GM12864 (cell line): ENCODE measurements at regions not wholly inside any gene's neighbourhood (a gene's known extent, or its start where the extent isn't known, plus 50 kb on each side); places are given as distances from the start of the nearest gene placed in this dataset.

Experiments used
- DNase-seq: peaks from one replicate; pipeline ENCODE4 v3.0.0-alpha.2; 2011; ENCODE audit warnings: low read depth
- H3K4me3 ChIP-seq: 2 replicates; pipeline ENCODE4 v1.5.1; 2011; ENCODE audit warnings: mild to moderate bottlenecking, low read depth, low read length, control low read depth
- TF ChIP-seq, protein P1 (sequence below): IDR thresholded peaks from 2 replicates; pipeline ENCODE4 v1.5.1; 2011; ENCODE audit warnings: low read depth, mild to moderate bottlenecking, moderate library complexity, low read length, control low read depth, inconsistent platforms; ENCODE audit errors: missing control alignments

- no peak overlapping the region for H3K4me3 ChIP-seq
- DNase-seq = no peak
- TF ChIP-seq, protein P1, sequence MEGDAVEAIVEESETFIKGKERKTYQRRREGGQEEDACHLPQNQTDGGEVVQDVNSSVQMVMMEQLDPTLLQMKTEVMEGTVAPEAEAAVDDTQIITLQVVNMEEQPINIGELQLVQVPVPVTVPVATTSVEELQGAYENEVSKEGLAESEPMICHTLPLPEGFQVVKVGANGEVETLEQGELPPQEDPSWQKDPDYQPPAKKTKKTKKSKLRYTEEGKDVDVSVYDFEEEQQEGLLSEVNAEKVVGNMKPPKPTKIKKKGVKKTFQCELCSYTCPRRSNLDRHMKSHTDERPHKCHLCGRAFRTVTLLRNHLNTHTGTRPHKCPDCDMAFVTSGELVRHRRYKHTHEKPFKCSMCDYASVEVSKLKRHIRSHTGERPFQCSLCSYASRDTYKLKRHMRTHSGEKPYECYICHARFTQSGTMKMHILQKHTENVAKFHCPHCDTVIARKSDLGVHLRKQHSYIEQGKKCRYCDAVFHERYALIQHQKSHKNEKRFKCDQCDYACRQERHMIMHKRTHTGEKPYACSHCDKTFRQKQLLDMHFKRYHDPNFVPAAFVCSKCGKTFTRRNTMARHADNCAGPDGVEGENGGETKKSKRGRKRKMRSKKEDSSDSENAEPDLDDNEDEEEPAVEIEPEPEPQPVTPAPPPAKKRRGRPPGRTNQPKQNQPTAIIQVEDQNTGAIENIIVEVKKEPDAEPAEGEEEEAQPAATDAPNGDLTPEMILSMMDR = no peak
These were observed 104.8 kb upstream of the CCDC54 start for GRCh38 chr3:107272471-107272870.

DNA sequence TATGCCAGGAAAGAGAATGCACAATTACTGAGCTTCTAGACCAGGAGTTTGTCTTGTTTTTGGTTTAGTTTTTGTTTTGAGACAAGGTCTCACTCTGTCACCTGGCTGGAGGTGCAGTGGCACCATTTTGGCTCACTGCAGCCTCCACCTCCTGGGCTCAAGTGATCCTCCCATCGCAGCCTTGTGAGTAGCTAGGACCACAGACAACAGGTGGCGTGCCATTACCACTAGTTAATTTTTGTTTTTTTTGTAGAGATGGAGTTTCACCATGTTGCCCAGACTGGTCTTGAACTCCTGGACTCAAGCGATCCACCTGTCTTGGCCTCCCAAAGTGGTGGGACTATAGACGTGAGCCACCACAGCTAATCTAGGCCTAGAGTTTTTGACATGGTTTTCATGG, 104.4 kb upstream of the CCDC54 start:
- TF ChIP-seq, protein P1 = no peak
- no peak for DNase-seq
- no peak overlapping the region for H3K4me3 ChIP-seq

DNA sequence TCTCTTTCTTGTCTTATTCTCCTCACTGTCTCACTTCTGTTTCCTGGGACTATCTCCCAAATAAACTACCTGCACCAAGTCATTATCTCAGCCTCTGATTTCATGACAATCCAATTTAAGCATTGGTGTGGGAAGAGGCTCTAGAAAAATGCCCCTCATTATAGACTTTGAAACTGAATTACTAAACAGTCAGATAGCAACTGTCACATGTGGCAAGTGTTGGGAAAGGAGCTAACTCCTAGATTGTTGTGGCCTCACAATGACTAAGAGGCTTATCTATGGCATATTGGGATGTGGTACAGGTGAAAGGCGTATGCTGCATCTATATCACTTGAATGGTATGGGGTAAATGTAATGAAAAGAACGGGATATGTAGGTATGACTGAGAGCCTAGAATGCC, 103.5 kb upstream of the CCDC54 start:
- no peak for DNase-seq
- H3K4me3 ChIP-seq = no peak overlapping the region
- TF ChIP-seq, protein P1 = no peak

DNA sequence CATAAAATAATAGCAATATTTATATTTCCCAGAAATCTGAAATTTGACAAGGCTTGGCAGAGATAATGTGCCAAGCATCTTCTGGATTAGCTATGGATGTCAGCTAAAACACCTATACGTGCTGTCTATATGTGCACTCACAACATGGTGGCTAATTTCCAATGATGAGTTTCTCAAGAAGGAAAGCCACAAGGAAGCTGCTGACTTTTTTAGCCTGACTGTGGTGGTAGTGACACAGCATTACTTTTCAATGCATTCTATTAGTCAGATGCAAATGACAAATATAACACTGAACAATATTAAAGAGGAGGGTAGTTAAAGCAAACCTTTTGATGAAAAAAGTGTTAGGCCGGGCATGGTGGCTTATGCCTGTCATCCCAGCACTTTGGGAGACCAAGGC, 101.7 kb upstream of the CCDC54 start:
- no peak for DNase-seq
- TF ChIP-seq, protein P1 = no peak

GRCh38 chr3:107283948-107284347, 93.3 kb upstream of the CCDC54 start:
- no peak overlapping the region for H3K4me3 ChIP-seq
- DNase-seq = no peak
- TF ChIP-seq, protein P1 = no peak

More for the DNA sequence above, 101.7 kb upstream of the CCDC54 start:
- H3K4me3 ChIP-seq = no peak overlapping the region

DNA sequence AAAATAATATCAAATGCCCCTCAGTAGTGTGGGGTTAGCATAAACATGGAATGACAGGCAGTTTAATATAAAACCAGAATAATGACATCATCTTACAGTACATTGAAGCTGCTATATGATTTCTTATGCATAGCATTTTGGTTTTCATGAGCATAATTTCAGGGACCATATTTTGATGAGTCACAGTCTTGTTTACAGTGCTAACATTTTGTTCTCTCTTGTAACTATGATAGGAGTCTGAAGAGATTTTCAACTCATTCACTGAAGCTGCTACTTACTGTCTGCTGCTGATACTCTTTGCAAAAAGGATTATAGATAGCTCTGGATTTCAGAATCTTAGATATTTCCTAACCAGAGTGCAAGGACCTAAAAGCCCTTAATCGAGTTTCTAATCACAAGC, 92.6 kb upstream of the CCDC54 start:
- H3K4me3 ChIP-seq = no peak overlapping the region
- no peak for DNase-seq
- TF ChIP-seq, protein P1 = no peak

DNA sequence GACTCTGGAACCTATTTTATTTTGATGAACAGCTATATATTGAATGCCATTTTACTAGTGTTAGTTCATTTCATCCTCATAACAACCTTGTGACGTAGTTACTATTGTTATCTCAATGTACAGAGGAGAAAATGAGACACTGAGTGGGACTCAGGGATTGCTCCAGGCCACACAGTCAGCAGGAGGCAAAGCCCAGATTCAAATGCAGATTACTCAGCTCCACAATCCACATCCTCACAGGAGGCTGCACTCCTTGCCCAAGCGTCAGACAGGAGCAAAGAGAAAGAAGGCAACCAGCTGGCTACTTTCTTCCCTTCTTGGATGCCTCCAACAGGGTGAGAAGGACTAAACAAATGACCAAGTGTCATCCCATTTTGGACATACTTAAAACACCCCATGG, 92.0 kb upstream of the CCDC54 start:
- TF ChIP-seq, protein P1 = no peak
- no peak overlapping the region for H3K4me3 ChIP-seq
- no peak for DNase-seq
